ENCODE measurements at regions not wholly inside any gene's neighbourhood (a gene's known extent, or its start where the extent isn't known, plus 50 kb on each side); places are given as distances from the start of the nearest gene placed in this dataset.

DNA sequence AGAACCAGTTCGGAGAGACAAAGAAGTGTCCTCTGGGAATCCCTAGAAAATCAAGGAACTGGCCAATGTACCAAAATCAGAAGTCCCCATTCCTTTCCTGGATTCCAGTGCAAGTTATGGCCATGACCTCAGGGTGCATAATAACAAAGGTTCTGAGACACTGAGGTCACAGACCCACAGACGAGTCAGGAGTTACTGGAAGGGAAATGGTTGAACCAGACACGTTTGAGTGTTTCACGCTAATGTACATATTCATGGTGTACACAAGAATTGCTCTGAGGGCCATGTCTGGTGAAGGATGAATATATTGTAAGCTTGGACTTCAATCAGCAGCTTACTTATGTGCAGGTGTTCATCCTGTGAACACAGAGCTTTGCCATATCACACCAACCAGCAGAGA lies 58.6 kb upstream of the KLHL29 start:
- no peak for DNase-seq

DNA sequence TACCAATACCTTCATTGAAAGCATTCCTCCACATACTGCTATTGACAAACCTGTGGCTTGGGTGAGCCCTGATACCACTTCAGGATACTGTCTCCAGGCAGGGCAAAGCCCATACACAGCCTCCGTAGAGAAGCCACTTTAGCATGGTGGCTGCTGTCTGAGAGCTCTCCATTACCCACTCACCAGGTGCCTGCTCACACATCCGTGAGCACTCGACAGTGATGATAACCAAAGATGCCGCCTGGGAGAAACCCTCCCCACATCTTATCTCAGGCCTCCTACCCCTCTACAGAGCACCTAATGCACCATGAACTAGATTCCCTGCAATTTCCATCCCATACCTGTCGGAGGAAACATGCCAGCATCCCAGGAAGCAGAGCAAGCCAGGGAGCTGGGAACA lies 57.6 kb upstream of the KLHL29 start:
- DNase-seq = peak; percentile 16

DNA sequence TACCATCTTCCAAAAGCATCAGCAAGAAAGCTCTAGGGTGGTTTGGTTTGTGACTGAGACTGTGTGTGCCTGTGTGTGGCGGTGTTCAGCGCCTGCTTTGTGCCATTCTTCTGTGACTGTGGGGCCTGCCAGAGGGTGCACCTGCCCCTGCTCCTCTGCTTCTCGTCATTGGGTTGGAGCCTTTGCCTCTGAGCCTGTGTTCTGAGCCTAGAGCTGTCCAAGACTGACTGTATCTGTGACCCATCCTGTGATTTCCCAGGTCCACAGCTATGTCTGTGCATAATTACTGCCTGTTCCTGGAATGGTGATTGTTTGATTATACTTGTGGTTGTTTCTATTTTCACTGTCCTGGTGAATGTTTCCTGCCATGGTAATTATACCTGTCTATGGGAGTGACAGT lies 57.1 kb upstream of the KLHL29 start:
- DNase-seq = peak; percentile 23

DNA sequence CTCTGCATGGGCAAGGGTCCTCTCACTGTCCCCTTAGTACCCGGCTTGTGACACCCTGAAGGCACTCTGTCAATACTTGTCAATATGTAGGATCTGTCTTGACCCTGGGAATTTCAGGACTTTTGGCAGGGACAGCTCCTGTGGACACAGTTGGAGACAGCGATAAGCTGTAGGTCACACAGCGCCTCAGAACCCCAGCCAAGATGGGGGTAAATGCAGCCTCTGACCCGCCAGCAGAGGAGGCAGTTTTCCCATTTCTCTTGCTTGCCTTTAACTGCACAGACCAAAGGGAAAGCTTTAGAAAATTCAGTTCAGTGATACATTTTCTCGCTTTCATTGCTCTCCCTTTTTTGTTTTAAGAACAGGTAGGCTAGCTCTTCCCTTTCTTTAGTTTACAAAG lies 54.8 kb upstream of the KLHL29 start:
- DNase-seq = no peak
